ENCODE measurements at regions not wholly inside any gene's neighbourhood (a gene's known extent, or its start where the extent isn't known, plus 50 kb on each side); places are given as distances from the start of the nearest gene placed in this dataset.
"Not testable (repeated sequence)": the region's sequence is repeated elsewhere in the genome, so short reads cannot be mapped to it uniquely, and the experiment has no call there.

DNA sequence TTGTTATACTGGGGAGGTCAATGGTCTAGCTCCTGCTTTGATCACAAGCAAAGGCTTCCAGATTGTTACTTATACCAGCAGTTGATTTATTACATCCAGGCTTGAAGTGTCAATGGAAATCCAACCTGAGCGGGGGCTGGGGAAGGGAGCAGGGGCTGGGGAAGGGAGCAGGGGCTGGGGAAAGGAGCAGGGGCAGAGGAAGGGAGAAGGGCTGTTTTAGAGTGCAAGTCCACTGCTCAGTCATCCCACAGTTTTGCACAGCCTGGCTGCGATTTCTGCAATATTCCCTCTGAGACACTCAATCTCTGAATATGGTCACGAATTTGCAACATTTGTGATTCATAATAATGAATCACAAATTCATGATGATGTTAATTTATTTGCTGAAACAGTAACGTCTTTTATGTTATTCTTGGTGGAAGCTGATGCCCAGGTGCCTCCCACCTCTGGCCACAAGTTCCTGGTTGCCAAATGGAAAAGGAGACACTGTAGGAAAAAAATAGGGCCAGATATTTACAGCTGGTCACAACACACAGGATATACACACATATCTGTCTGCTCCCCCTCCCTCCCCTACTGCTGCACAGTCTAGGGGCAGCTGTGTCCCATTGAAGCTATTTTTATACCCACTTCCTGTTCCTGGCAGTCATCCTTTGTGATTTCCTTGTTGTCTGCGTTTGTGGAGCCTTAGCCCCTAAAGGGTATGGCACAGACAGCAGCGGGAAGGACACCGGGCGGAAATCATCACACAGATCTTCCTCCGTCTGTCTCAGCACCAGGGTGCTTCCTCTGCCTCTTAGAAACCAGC is 325.1 kb downstream of the GADD45G start:
- DNase-seq (ENCODE audit: low read depth in 2 of 2) = no peak

- no peak for DNase-seq (ENCODE audit: low read depth in 2 of 2)
These were observed 328.8 kb downstream of the GADD45G start for GRCh38 chr9:89933578-89933977.

- DNase-seq (ENCODE audit: low read depth in 2 of 2) = no peak
These were observed 330.3 kb downstream of the GADD45G start for GRCh38 chr9:89935115-89935514.

- DNase-seq (ENCODE audit: low read depth in 2 of 2) = no peak
These were observed 331.0 kb downstream of the GADD45G start for GRCh38 chr9:89935801-89936200.

DNA sequence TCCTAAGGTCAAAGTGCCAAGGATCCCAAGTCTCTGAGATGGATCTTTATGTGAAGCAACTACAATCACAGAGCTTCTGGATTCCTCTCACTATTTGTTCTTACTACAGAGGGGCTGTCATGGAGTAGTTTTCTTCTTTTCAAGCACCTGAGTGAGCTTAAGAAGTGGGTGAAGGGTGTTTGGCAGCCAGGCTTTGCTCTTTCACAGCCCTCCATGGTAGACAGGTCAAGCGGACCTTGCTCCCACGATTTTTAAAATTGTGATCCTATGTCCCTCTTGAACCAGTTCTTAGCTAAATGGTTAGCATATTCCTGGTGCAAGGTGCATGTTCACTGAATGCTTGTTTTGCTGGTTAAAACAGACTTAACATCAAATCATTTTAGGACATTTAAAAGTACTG is 332.2 kb downstream of the GADD45G start:
- no peak for DNase-seq (ENCODE audit: low read depth in 2 of 2)

GRCh38 chr9:89939181-89939580 is 334.4 kb downstream of the GADD45G start:
- no peak for DNase-seq (ENCODE audit: low read depth in 2 of 2)

DNA sequence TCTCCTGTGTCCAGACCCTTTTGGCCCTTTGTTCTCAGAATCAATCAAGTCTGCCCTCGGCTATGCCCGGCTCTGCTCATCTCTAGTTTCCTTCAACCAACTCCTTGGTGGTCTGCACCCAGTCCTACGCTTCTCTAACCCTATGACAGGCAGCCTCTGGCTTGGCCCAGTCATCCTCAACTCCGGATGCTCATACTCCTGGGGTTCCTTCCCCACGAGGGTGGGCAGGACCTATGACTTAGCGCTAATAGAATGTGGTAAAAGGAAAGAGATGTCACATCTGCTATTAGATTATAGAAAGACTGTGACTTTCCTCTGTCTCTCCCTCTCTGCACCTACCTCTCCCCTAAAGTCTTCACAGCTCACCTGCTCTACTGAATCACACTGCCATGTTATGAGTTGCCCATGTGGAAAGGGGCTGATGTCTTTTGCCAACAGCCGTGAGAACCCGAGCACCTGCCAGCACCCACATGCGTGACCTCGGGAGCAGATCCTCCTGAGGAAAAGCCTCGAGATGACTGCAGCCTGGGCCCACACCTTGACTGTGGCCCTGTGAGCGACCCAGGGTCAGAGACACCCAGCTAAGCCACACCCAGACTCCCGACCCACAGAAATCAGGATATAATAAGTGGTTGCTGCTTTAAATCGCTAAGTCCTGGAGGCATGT is 334.9 kb downstream of the GADD45G start:
- DNase-seq (ENCODE audit: low read depth in 2 of 2) = no peak

DNA sequence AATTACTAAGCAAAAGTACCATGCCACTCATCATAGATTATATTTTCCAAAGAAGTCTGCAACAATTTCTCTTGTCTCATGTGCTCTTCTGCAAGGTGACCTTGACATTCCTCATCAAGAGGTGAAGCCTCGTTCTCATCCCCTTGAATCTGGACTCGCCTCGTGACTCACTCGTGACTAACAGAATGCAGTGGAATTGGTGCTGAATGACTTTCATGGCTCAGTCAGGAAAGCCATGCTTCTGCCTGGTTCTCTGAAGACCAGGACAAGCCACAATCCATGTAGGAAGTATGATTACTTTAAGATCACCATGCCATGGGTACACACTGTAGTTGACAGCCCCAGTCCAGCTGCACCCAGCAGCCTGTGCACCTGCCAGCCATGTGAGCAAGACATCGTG is 335.8 kb downstream of the GADD45G start:
- no peak for DNase-seq (ENCODE audit: low read depth in 2 of 2)

DNA sequence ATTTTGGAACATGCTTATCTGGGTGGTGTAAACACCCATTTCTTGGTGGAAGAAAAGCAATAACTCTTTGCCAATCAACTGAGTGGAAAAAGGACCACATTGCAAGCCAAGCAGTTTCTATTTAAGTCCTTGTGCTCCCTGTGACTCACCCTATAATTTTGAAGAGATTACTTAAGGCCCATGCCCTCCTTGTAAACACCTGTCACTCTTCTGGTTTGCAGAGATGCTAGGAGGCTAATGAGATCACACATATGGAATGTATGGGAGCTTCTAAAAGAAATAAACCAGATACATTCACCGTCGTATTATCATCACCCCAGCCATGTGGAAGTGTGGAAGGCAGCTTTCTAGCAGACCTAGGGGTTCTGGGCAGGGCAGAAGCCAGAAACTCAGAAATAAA is 337.1 kb downstream of the GADD45G start:
- DNase-seq (ENCODE audit: low read depth in 2 of 2) = no peak

GRCh38 chr9:89942643-89943042 is 337.8 kb downstream of the GADD45G start:
- no peak for DNase-seq (ENCODE audit: low read depth in 2 of 2)

DNA sequence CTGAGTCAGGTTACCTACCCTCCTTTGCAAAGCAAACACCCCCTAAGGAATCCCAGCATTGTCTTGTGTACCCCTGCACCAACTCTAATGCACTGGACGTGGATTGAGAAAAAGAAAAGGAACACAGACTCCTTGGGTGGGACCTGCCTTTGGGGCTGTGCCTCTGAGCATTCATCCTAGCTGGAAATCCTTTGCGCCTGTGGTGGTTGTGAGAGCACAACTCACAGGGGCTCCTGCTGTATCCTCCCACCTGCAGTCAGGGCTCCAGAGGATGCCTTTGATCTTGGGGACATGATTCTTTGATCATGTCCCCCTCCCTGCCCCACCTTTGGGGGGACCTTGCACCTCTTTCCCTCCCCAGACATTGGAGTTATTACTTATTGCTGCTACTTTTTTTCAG is 338.5 kb downstream of the GADD45G start:
- no peak for DNase-seq (ENCODE audit: low read depth in 2 of 2)

DNA sequence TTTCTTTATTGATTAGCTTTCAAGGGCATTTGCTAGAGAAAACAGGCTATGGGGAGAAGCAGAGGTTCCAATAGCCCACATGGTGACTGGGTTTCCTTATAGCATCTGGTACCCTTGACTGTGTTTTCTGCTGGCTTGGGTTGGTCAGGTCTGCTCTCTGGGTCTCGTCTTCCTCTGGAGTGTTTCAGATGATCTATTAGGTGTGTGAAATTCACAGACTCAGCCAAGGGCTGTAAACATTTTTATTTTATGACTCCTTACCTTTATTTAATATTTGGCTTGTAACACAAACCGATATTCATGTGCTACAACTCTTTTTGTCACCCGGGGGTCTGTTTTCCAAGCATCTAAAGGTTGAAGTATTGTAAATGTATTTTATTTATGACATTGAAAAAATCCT is 338.9 kb downstream of the GADD45G start:
- DNase-seq (ENCODE audit: low read depth in 2 of 2) = no peak

GRCh38 chr9:89945133-89945532 is 340.3 kb downstream of the GADD45G start:
- no peak for DNase-seq (ENCODE audit: low read depth in 2 of 2)

- DNase-seq (ENCODE audit: low read depth in 2 of 2) = no peak
These were observed 341.9 kb downstream of the GADD45G start for GRCh38 chr9:89946741-89947140.

GRCh38 chr9:89949111-89949510 is 344.3 kb downstream of the GADD45G start:
- DNase-seq (ENCODE audit: low read depth in 2 of 2) = no peak

DNA sequence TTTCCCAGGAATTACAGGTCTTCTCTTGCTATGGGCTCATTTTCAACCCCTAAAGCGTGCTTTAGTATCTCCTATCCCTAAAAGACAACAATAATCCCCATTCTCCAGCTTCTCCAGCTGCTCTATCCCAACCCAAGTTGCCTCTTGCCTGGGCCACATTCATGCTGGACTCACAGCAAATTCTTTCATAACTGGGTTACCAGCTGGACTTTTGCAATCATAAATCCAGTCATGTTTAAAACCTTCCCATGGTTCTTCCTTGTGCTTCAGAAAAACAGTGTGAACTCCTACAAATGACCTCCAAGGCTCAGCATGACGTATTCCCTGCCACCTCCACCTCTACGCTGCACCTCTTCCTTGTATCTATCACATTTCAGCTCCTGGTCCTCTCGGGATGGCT is 346.9 kb downstream of the GADD45G start:
- DNase-seq (ENCODE audit: low read depth in 2 of 2) = no peak

DNA sequence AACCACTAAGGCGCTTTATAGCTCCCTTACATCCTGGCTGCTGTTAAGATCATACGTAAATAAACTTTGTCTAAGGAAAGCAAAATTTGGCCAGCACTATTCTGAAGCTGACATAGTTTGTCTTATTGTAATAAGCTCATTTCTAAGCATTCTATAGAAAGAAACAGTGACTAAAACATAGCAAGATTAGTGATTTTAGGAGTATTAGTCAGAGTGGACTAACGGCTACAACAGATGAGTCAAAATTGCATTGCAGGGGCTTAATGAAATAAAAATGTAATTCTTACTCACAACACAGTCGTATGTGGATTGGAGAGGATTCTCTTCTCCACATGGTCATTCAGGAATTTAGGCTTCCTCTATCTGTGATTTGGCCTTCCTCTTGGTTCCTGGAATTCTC is 347.6 kb downstream of the GADD45G start:
- DNase-seq (ENCODE audit: low read depth in 2 of 2) = no peak

GRCh38 chr9:89953263-89953662 is 348.5 kb downstream of the GADD45G start:
- DNase-seq (ENCODE audit: low read depth in 2 of 2) = not testable (repeated sequence)

DNA sequence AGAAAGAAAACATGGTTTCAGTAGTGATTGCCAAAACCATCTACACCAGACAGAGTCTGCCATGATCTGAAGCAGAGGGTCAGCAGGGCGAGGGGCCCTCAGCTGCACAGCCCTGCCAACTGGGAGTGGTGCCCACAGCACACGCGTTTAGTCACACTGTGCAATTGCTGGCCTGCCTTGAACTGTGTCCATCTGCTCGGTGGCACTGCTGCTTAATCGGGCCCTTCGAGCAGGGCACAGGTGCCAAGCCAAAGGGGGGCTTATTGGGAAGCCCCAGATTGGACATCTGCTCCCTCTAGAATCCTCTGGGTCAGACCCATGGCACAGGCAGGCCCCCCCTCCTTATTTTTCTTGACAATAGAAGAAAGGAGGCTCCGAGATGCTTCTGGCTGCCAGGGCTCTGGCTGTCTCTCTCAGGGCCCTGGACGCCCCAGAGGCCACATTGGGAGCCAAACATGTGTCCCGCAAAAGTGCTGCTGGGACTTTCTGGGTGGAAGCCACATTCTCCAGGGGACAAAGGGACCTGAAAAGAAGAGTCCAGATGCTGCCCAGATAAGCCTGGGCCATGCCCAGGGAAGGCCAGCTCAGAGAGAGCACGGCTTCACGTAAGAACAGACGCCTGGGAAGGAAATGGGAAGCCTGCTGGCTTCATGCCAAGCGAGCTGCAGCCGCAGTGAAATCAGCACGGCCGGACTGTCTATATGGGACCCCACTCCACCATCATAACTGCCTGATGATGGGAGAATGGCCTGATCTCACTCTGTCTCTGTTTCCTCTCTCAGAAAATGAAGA is 349.2 kb downstream of the GADD45G start:
- no peak for DNase-seq (ENCODE audit: low read depth in 2 of 2)

- no peak for DNase-seq (ENCODE audit: low read depth in 2 of 2)
These were observed 350.3 kb downstream of the GADD45G start for GRCh38 chr9:89955144-89955543.

DNA sequence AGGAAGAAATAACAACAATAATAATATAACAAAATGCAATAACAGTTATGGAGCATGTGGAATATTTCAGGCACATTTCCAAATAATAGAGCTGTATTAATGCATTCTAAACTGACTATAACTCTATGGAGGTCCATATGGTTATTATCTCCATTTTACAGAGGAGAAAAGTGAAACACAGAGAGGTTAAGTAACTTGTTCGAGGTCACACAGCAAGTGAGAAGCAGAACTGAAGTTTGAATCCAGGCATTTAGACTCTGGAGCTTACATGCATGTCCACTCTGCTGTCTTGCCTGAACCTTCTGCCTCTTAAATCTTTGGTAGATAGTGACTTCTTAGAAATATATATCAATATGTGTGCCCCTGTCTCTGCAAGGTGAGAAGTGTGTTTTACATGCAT is 350.8 kb downstream of the GADD45G start:
- no peak for DNase-seq (ENCODE audit: low read depth in 2 of 2)

- no peak for DNase-seq (ENCODE audit: low read depth in 2 of 2)
These were observed 351.5 kb downstream of the GADD45G start for GRCh38 chr9:89956331-89956730.

- no peak for DNase-seq (ENCODE audit: low read depth in 2 of 2)
These were observed 352.1 kb downstream of the GADD45G start for GRCh38 chr9:89956907-89957306.

Measured in stimulated activated CD4-positive, alpha-beta T cell treated with anti-CD3 and anti-CD28 coated beads, Interleukin-1b, Interleukin-23, amount 100 ng/mL, for 1 hour (primary cell).